ENCODE measurements at regions not wholly inside any gene's neighbourhood (a gene's known extent, or its start where the extent isn't known, plus 50 kb on each side); places are given as distances from the start of the nearest gene placed in this dataset.

- TF ChIP-seq CTCF (IDR thresholded peaks at IDR 0.05; ENCODE audit: poor library complexity, severe bottlenecking): no peak
- DNase-seq (ENCODE audit: low spot score) (no peak), ATAC-seq (ENCODE audit: low read depth) (no peak)
- no peak overlapping the region for H3K27ac ChIP-seq (ENCODE audit: poor library complexity, severe bottlenecking)
- H3K4me3 ChIP-seq (ENCODE audit: severe bottlenecking): no peak overlapping the region
- no peaks in the 10 kb centered on the region for H3K36me3 ChIP-seq (ENCODE audit: low read depth)
- H3K27me3 ChIP-seq (ENCODE audit: insufficient read depth, poor library complexity, severe bottlenecking): no peaks in the 10 kb centered on the region
- H3K9me3 ChIP-seq (ENCODE audit: severe bottlenecking): no peaks in the 10 kb centered on the region
- no peaks in the 10 kb centered on the region for H3K4me1 ChIP-seq (ENCODE audit: insufficient read depth, poor library complexity, severe bottlenecking)
Measured at GRCh38 chr10:70960783-70961570, 72.6 kb upstream of the PCBD1 start.

DNA sequence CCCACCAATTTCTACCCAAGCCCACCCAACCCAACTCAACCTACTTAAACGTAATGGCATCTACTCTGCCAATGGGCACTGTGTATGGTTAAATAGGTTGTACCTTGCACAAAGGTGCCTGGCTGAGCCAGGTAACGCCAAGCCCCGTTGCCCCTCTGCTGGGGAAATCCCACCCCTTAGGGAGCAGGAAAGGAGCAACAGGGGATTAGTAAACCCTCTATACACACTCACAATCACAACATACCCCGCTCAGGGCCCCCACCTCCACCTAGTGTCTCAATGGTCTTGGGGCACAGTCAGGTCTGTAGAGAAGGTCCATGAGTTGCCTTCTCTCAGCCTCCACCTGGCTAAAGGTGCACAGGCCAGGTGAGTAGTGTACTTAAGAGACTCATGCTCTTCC lies 74.3 kb upstream of the PCBD1 start:
- H3K27ac ChIP-seq (ENCODE audit: poor library complexity, severe bottlenecking): no peak overlapping the region
- DNase-seq (ENCODE audit: low spot score) (no peak), ATAC-seq (ENCODE audit: low read depth) (no peak)
- no peaks in the 10 kb centered on the region for H3K36me3 ChIP-seq (ENCODE audit: low read depth)
- no peaks in the 10 kb centered on the region for H3K4me1 ChIP-seq (ENCODE audit: insufficient read depth, poor library complexity, severe bottlenecking)
- no peaks in the 10 kb centered on the region for H3K9me3 ChIP-seq (ENCODE audit: severe bottlenecking)
- no peak for TF ChIP-seq CTCF (IDR thresholded peaks at IDR 0.05; ENCODE audit: poor library complexity, severe bottlenecking)
- no peak overlapping the region for H3K4me3 ChIP-seq (ENCODE audit: severe bottlenecking)
- H3K27me3 ChIP-seq (ENCODE audit: insufficient read depth, poor library complexity, severe bottlenecking): no peaks in the 10 kb centered on the region

GRCh38 chr10:70963271-70963670 lies 74.9 kb upstream of the PCBD1 start:
- ATAC-seq (ENCODE audit: low read depth): no peak

GRCh38 chr10:70964245-70964644 lies 75.9 kb upstream of the PCBD1 start:
- Histone ChIP-seq H3K27me3 (ENCODE audit: insufficient read depth, poor library complexity, severe bottlenecking) (no peaks in the 10 kb centered on the region), H3K9me3 (ENCODE audit: severe bottlenecking) (no peaks in the 10 kb centered on the region), H3K27ac (ENCODE audit: poor library complexity, severe bottlenecking) (no peak overlapping the region), H3K36me3 (ENCODE audit: low read depth) (no peaks in the 10 kb centered on the region), H3K4me1 (ENCODE audit: insufficient read depth, poor library complexity, severe bottlenecking) (no peaks in the 10 kb centered on the region), H3K4me3 (ENCODE audit: severe bottlenecking) (no peak overlapping the region)
- TF ChIP-seq CTCF (IDR thresholded peaks at IDR 0.05; ENCODE audit: poor library complexity, severe bottlenecking): no peak
- no peak for DNase-seq (ENCODE audit: low spot score)
- no peak for ATAC-seq (ENCODE audit: low read depth)

More at GRCh38 chr10:70963271-70963670, 74.9 kb upstream of the PCBD1 start:
- no peak for TF ChIP-seq CTCF (IDR thresholded peaks at IDR 0.05; ENCODE audit: poor library complexity, severe bottlenecking)
- no peak overlapping the region for H3K4me3 ChIP-seq (ENCODE audit: severe bottlenecking)
- H3K9me3 ChIP-seq (ENCODE audit: severe bottlenecking): no peaks in the 10 kb centered on the region
- H3K36me3 ChIP-seq (ENCODE audit: low read depth): no peaks in the 10 kb centered on the region
- H3K4me1 ChIP-seq (ENCODE audit: insufficient read depth, poor library complexity, severe bottlenecking): no peaks in the 10 kb centered on the region
- H3K27me3 ChIP-seq (ENCODE audit: insufficient read depth, poor library complexity, severe bottlenecking): no peaks in the 10 kb centered on the region
- no peak for DNase-seq (ENCODE audit: low spot score)
- H3K27ac ChIP-seq (ENCODE audit: poor library complexity, severe bottlenecking): no peak overlapping the region

- no peak overlapping the region for H3K27ac ChIP-seq (ENCODE audit: poor library complexity, severe bottlenecking)
- DNase-seq (ENCODE audit: low spot score) (no peak), ATAC-seq (ENCODE audit: low read depth) (no peak)
- H3K9me3 ChIP-seq (ENCODE audit: severe bottlenecking): no peaks in the 10 kb centered on the region
- H3K27me3 ChIP-seq (ENCODE audit: insufficient read depth, poor library complexity, severe bottlenecking): no peaks in the 10 kb centered on the region
- no peaks in the 10 kb centered on the region for H3K36me3 ChIP-seq (ENCODE audit: low read depth)
- no peaks in the 10 kb centered on the region for H3K4me1 ChIP-seq (ENCODE audit: insufficient read depth, poor library complexity, severe bottlenecking)
- H3K4me3 ChIP-seq (ENCODE audit: severe bottlenecking): no peak overlapping the region
- no peak for TF ChIP-seq CTCF (IDR thresholded peaks at IDR 0.05; ENCODE audit: poor library complexity, severe bottlenecking)
Measured at GRCh38 chr10:70964881-70965280, 76.5 kb upstream of the PCBD1 start.

Data from RWPE2 (cell line).